Pancreas (tissue), 10 donors: ENCODE measurements at regions not wholly inside any gene's neighbourhood (a gene's known extent, or its start where the extent isn't known, plus 50 kb on each side); places are given as distances from the start of the nearest gene placed in this dataset.

Experiments used
- ATAC-seq, 4 donors: fragments of 200-7000 bp; cut with Tn5 transposase; one replicate each; pipeline versions ENCODE4 v1.8.0 to v1.9.1; 2020; ENCODE audit warnings: mild to moderate bottlenecking in 4 of 4, moderate library complexity in 4 of 4
- DNase-seq, 6 donors: peaks; one replicate each; pipeline ENCODE4 v3.0.0-alpha.2; 2020
- FAIRE-seq: peaks from 2 replicates; lab custom pipeline; 2012; peaks lifted over from hg19 to GRCh38; lab: Jason Lieb, UNC
- H3K27ac ChIP-seq, 4 donors: fragments of 200-600 bp; sonication (generic); 1 replicate in 3 of 4; 2 replicates in 1 of 4; pipeline versions ENCODE4 v1.5.0 to v1.8.0; 2020
- H3K27me3 ChIP-seq, 4 donors: fragments of 200-600 bp; one replicate each; pipeline ENCODE4 v1.8.0; 2021
- H3K36me3 ChIP-seq, 3 donors: fragments of 200-600 bp; sonication (generic) in 1 of 3; one replicate each; pipeline versions ENCODE4 v1.5.0 to v1.8.0; 2020 to 2021
- H3K4me1 ChIP-seq, 3 donors: fragments of 200-600 bp; one replicate each; pipeline ENCODE4 v1.8.0; 2021
- H3K4me3 ChIP-seq, 4 donors: fragments of 200-600 bp; sonication (generic) in 2 of 4; one replicate each; pipeline versions ENCODE4 v1.5.0 to v1.8.0; 2020 to 2021
- H3K9me3 ChIP-seq, 4 donors: fragments of 200-600 bp; one replicate each; pipeline ENCODE4 v1.8.0; 2021
- CTCF ChIP-seq, 4 donors: fragments of 200-600 bp; sonication (generic) in 3 of 4; IDR thresholded peaks; one replicate each; pipeline versions ENCODE4 v1.5.0 to v1.8.0; 2021; ENCODE audit warnings: antibody characterized with exemption in 4 of 4
- WGBS, 2 donors: extraction: QIAGEN DNeasy Blood & Tissue Kit; methylation state at CpG; one replicate each; pipeline ENCODE4 v1.1.7; 2013; 5-methylcytosine and 5-hydroxymethylcytosine counted together
- intact Hi-C, 3 donors: fragments of 100-400 bp; cut with DNase I; formaldehyde crosslinking; loops; one replicate each; pipeline versions ENCODE4 v1.11.1 to v1.14.2; 2022
- donor health status: healthy with polysubstance abuse.
- donor health status: DM: no; HTN: no; CAD: no; lungs with moderate emphysema.
- donor health status: DM: no; HTN: no; CAD: no.
- donor health status: control.
- donor health status: control.
- donor health status: Bipolar disorder and iron deficiency.
- donor health status: DM: yes; HTN: yes; CAD: no.
- donor health status: DM: no; HTN: no; CAD: no.
- donor health status: DM: no; HTN: no; CAD: no.
- donor health status: DM: yes; HTN: yes; CAD: no.

DNA sequence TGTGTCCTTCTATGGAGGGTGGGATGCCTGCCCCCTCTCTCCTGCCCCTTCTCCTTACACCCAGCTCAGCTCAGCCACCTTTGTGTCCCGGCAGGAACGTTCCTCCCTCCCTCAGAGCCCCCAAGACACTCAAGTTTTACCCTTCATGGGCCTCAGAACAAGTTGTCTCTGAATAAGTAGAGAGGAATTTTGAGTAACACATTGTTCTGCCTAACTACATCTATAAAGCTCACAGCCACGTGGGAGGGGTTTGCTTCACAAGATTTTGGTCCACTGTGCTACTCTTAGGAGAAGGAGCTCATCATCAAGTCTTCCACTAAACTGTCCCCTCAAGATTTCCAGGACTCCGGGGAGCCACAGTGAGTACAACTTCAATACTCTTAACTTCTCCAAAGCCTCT lies 51.6 kb upstream of the ZNF32 start:
- Histone ChIP-seq H3K27me3 (no peaks in the 10 kb centered on the region), H3K27ac (no peak overlapping the region), H3K4me3 (no peak overlapping the region), H3K4me1 (no peaks in the 10 kb centered on the region), H3K36me3 (no peaks in the 10 kb centered on the region), H3K9me3 (no peaks in the 10 kb centered on the region)
- TF ChIP-seq CTCF (IDR thresholded peaks at IDR 0.05) = no peak
- ATAC-seq (no peak), FAIRE-seq (no peak), DNase-seq (no peak)
- intact Hi-C loops = no loop called here
- 69 to 87% methylated on average over 4 of the region's 4 CpGs for WGBS, 2 donors

- H3K36me3 ChIP-seq = no peaks in the 10 kb centered on the region
- no peak for FAIRE-seq
- H3K9me3 ChIP-seq = no peaks in the 10 kb centered on the region
- DNase-seq = no peak
- no peak for TF ChIP-seq CTCF (IDR thresholded peaks at IDR 0.05)
- intact Hi-C loops = loop anchor here in 1 of 3 donors (10.0 kb wide), 1 partner anchor 605 kb away; no protein-coding TSS in a partner anchor
- no peak overlapping the region for H3K4me3 ChIP-seq
- 79 to 87% methylated on average over 2 of the region's 2 CpGs for WGBS, 2 donors
- ATAC-seq = no peak
- H3K27ac ChIP-seq = no peak overlapping the region
- no peaks in the 10 kb centered on the region for H3K27me3 ChIP-seq
- H3K4me1 ChIP-seq = no peaks in the 10 kb centered on the region
Observed at GRCh38 chr10:43699516-43699915, 50.8 kb upstream of the ZNF32 start.
